ENCODE measurements at regions not wholly inside any gene's neighbourhood (a gene's known extent, or its start where the extent isn't known, plus 50 kb on each side); places are given as distances from the start of the nearest gene placed in this dataset.

DNA sequence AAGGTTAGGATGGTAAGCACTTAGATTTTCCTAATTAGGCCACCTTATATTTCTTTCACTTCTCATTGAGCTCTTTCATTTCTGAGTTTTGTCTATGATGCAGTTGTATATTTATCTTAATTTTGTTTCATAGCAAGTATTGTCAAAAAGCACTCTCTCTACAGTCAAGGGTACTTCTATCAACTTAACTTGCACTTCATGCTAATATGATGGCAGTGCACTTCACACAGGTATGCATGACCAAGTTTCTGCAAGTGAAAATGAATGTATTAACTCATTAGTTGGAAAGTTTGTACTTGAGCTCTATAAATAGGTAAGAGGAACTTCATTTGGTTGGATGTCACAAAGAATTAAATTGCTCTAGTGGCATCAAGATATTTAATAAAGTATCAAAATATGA is 51.5 kb upstream of the CDH19 start:
- no peak overlapping the region for H3K27ac ChIP-seq
- H3K36me3 ChIP-seq: no peaks in the 10 kb centered on the region
- no peaks in the 10 kb centered on the region for H3K27me3 ChIP-seq
- no peaks in the 10 kb centered on the region for H3K9me3 ChIP-seq
- TF ChIP-seq, protein P1, sequence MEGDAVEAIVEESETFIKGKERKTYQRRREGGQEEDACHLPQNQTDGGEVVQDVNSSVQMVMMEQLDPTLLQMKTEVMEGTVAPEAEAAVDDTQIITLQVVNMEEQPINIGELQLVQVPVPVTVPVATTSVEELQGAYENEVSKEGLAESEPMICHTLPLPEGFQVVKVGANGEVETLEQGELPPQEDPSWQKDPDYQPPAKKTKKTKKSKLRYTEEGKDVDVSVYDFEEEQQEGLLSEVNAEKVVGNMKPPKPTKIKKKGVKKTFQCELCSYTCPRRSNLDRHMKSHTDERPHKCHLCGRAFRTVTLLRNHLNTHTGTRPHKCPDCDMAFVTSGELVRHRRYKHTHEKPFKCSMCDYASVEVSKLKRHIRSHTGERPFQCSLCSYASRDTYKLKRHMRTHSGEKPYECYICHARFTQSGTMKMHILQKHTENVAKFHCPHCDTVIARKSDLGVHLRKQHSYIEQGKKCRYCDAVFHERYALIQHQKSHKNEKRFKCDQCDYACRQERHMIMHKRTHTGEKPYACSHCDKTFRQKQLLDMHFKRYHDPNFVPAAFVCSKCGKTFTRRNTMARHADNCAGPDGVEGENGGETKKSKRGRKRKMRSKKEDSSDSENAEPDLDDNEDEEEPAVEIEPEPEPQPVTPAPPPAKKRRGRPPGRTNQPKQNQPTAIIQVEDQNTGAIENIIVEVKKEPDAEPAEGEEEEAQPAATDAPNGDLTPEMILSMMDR (IDR thresholded peaks at IDR 0.05): no peak
- H3K4me1 ChIP-seq: no peaks in the 10 kb centered on the region
- H3K4me3 ChIP-seq: no peak overlapping the region
- no peak for DNase-seq (ENCODE audit: low spot score)

Small RNA genes lying in the stretch of these regions (microRNA-seq; reads per million reads assigned to microRNA genes)
- 0 reads per million in 2 donors for gene MIR5011 (ENCODE audit: borderline number of aligned reads in 2 of 2, borderline replicate concordance in 1 of 2)

Measured in right atrium auricular region (tissue), 2 donors.